ENCODE measurements at regions not wholly inside any gene's neighbourhood (a gene's known extent, or its start where the extent isn't known, plus 50 kb on each side); places are given as distances from the start of the nearest gene placed in this dataset.

DNA sequence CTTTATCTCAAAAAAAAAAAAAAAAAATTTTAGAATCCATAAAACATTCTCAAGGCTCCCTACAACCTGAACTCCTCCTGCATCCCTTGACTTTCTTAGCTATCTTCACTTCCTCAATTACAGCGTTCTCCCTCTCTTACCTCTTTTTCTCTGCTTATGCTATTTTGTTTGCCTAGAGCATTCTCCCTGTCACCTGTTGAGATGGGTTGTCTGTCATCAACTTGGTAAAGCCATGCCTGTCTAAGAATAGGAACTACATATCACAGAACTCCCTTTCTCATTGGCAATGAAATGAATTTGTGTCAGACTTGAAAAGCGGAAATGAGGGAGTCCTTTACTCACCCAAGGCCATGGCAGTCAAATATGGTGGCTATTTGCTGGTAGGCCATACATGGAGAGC lies 129.6 kb upstream of the CACHD1 start:
- H3K27ac ChIP-seq (ENCODE audit: extremely low read depth, low read depth, low read length), result no peak overlapping the region
- ChIA-PET CTCF (no interaction called here), POLR2A (no interaction called here)
- no peaks in the 10 kb centered on the region for H3K9me3 ChIP-seq (ENCODE audit: control insufficient read depth, insufficient read depth, low read depth, low read length)
- H3K4me1 ChIP-seq (ENCODE audit: control insufficient read depth, insufficient read depth, low read length), result peaks cover 15% of the 10 kb centered on the region
- no peak overlapping the region for H3K4me3 ChIP-seq (ENCODE audit: low read depth, low read length)
- TF ChIP-seq, protein P1, sequence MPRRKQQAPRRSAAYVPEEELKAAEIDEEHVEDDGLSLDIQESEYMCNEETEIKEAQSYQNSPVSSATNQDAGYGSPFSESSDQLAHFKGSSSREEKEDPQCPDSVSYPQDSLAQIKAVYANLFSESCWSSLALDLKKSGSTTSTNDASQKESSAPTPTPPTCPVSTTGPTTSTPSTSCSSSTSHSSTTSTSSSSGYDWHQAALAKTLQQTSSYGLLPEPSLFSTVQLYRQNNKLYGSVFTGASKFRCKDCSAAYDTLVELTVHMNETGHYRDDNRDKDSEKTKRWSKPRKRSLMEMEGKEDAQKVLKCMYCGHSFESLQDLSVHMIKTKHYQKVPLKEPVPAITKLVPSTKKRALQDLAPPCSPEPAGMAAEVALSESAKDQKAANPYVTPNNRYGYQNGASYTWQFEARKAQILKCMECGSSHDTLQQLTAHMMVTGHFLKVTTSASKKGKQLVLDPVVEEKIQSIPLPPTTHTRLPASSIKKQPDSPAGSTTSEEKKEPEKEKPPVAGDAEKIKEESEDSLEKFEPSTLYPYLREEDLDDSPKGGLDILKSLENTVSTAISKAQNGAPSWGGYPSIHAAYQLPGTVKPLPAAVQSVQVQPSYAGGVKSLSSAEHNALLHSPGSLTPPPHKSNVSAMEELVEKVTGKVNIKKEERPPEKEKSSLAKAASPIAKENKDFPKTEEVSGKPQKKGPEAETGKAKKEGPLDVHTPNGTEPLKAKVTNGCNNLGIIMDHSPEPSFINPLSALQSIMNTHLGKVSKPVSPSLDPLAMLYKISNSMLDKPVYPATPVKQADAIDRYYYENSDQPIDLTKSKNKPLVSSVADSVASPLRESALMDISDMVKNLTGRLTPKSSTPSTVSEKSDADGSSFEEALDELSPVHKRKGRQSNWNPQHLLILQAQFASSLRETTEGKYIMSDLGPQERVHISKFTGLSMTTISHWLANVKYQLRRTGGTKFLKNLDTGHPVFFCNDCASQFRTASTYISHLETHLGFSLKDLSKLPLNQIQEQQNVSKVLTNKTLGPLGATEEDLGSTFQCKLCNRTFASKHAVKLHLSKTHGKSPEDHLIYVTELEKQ (tag by site-specific recombination; IDR thresholded peaks at IDR 0.05; ENCODE audit: borderline replicate concordance), result no peak
- TF ChIP-seq ZSCAN23 (tag by site-specific recombination; IDR thresholded peaks at IDR 0.05) (no peak), IKZF3 (tag by site-specific recombination; IDR thresholded peaks at IDR 0.05) (no peak), ZFP37 (tag by site-specific recombination; IDR thresholded peaks at IDR 0.05) (no peak), SCRT2 (tag by site-specific recombination; IDR thresholded peaks at IDR 0.05) (peak; percentile 58; the same call in 1 of the 2 replicates), SCRT1 (tag by site-specific recombination; IDR thresholded peaks at IDR 0.05; ENCODE audit: borderline replicate concordance) (0 out of 2 replicates have a peak, but pooled peaks have one; percentile 56), HOXA7 (CRISPR knock-in tag; IDR thresholded peaks at IDR 0.05; ENCODE audit: borderline replicate concordance) (no peak), ZEB2 (tag by site-specific recombination; IDR thresholded peaks at IDR 0.05) (no peak), MYNN (tag by site-specific recombination; IDR thresholded peaks at IDR 0.05; ENCODE audit: borderline replicate concordance) (no peak), ZNF2 (tag by site-specific recombination; IDR thresholded peaks at IDR 0.05) (no peak), ZNF600 (tag by site-specific recombination; IDR thresholded peaks at IDR 0.05) (no peak), ZNF768 (tag by site-specific recombination; IDR thresholded peaks at IDR 0.05) (no peak), ZNF791 (tag by site-specific recombination; IDR thresholded peaks at IDR 0.05) (no peak), ZNF266 (tag by site-specific recombination; IDR thresholded peaks at IDR 0.05; ENCODE audit: low read depth) (no peak)
- TF ChIP-seq, protein P2, sequence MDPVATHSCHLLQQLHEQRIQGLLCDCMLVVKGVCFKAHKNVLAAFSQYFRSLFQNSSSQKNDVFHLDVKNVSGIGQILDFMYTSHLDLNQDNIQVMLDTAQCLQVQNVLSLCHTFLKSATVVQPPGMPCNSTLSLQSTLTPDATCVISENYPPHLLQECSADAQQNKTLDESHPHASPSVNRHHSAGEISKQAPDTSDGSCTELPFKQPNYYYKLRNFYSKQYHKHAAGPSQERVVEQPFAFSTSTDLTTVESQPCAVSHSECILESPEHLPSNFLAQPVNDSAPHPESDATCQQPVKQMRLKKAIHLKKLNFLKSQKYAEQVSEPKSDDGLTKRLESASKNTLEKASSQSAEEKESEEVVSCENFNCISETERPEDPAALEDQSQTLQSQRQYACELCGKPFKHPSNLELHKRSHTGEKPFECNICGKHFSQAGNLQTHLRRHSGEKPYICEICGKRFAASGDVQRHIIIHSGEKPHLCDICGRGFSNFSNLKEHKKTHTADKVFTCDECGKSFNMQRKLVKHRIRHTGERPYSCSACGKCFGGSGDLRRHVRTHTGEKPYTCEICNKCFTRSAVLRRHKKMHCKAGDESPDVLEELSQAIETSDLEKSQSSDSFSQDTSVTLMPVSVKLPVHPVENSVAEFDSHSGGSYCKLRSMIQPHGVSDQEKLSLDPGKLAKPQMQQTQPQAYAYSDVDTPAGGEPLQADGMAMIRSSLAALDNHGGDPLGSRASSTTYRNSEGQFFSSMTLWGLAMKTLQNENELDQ (tag by site-specific recombination; IDR thresholded peaks at IDR 0.05; ENCODE audit: low read depth), result no peak
- TF ChIP-seq, protein P3, sequence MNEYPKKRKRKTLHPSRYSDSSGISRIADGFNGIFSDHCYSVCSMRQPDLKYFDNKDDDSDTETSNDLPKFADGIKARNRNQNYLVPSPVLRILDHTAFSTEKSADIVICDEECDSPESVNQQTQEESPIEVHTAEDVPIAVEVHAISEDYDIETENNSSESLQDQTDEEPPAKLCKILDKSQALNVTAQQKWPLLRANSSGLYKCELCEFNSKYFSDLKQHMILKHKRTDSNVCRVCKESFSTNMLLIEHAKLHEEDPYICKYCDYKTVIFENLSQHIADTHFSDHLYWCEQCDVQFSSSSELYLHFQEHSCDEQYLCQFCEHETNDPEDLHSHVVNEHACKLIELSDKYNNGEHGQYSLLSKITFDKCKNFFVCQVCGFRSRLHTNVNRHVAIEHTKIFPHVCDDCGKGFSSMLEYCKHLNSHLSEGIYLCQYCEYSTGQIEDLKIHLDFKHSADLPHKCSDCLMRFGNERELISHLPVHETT (tag by site-specific recombination; IDR thresholded peaks at IDR 0.05), result no peak
- H3K36me3 ChIP-seq (ENCODE audit: control insufficient read depth in 2 of 2, insufficient read depth in 1 of 2, low read length in 2 of 2), result no peaks in the 10 kb centered on the region

DNA sequence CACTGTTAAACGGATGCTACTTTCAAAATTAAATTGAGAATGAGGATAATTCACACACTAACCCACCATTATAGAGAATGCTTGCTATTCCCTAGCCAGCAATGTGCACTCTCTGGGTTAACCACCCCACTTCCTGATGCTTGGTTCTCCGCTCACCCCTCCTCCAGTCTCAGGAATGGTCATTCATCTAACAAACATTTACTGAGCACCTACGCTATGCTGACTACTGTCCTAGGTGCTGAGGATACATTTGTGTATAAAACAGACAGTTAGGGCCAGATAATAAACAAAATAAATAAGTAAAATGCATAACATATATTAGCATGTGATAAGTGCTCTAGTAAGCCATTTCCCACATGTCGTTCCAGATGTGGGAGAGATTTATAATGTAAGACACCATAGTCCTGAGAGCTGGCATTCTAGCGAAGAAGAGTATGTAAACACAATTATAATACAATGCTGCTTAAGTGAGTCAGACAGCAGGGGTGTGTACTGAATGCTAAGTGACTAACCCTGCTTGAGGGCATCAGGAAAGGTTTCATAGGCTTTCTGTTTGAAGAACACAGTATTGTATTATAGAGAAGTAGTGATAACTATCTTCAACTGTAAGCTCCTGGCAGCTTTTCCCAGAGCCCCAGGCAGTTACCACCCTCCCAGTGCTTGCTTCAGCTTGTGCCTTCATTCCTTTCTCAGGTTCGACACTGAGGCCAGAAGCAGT lies 126.7 kb upstream of the CACHD1 start:
- H3K27ac ChIP-seq (ENCODE audit: extremely low read depth, low read depth, low read length), result peak overlapping the region; percentile 52; the same call in 1 of the 2 replicates
- POLR2A ChIA-PET, result interaction anchor here (0.8 kb wide), 1 partner anchor 56 kb away, joined by 3 read pairs; no protein-coding TSS in a partner anchor
- no peaks in the 10 kb centered on the region for H3K9me3 ChIP-seq (ENCODE audit: control insufficient read depth, insufficient read depth, low read depth, low read length)
- CTCF ChIA-PET, result interaction anchor here (0.5 to 0.9 kb wide), 2 partner anchors 116 to 376 kb away, joined by 3 read pairs; no protein-coding TSS in a partner anchor
- H3K4me3 ChIP-seq (ENCODE audit: low read depth, low read length), result no peak overlapping the region
- H3K36me3 ChIP-seq (ENCODE audit: control insufficient read depth in 2 of 2, insufficient read depth in 1 of 2, low read length in 2 of 2), result no peaks in the 10 kb centered on the region
- peaks cover 15% of the 10 kb centered on the region for H3K4me1 ChIP-seq (ENCODE audit: control insufficient read depth, insufficient read depth, low read length)
- no peak for TF ChIP-seq ZNF211 (tag by site-specific recombination; IDR thresholded peaks at IDR 0.05; ENCODE audit: low read depth)
- no peak for TF ChIP-seq ZNF174 (tag by site-specific recombination; IDR thresholded peaks at IDR 0.05)
- TF ChIP-seq, protein P1 (tag by site-specific recombination; IDR thresholded peaks at IDR 0.05; ENCODE audit: borderline replicate concordance), result peak; percentile 53; the same call in 1 of the 2 replicates
- no peak for TF ChIP-seq ZNF514 (tag by site-specific recombination; IDR thresholded peaks at IDR 0.05)
- 0 out of 2 replicates have a peak, but pooled peaks have one; percentile 45 for TF ChIP-seq BCL11B (tag by site-specific recombination; IDR thresholded peaks at IDR 0.05; ENCODE audit: low read depth)
- no peak for TF ChIP-seq ZNF776 (tag by site-specific recombination; IDR thresholded peaks at IDR 0.05; ENCODE audit: borderline replicate concordance)
- TF ChIP-seq ZNF394 (tag by site-specific recombination; IDR thresholded peaks at IDR 0.05; ENCODE audit: borderline replicate concordance), result 0 out of 2 replicates have a peak, but pooled peaks have one; percentile 25
- TF ChIP-seq ZNF549 (tag by site-specific recombination; IDR thresholded peaks at IDR 0.05), result no peak
- TF ChIP-seq KLF8 (tag by site-specific recombination; IDR thresholded peaks at IDR 0.05), result 0 out of 2 replicates have a peak, but pooled peaks have one; percentile 39

All from HEK293 (cell line).